GM18502 (cell line): ENCODE measurements at regions not wholly inside any gene's neighbourhood (a gene's known extent, or its start where the extent isn't known, plus 50 kb on each side); places are given as distances from the start of the nearest gene placed in this dataset.
"Not testable (repeated sequence)": the region's sequence is repeated elsewhere in the genome, so short reads cannot be mapped to it uniquely, and the experiment has no call there.

ENCODE experiments used
- ATAC-seq: cut with Tn5 transposase; IDR thresholded peaks from one replicate; pipeline ENCODE4 v1.9.1; 2021; ENCODE audit warnings: mild to moderate bottlenecking; ENCODE audit not compliant: unreplicated experiment, poor library complexity

GRCh38 chr7:81447351-81447952 lies 322.4 kb downstream of the HGF start:
- ATAC-seq: no peak

- ATAC-seq: no peak
Observed at GRCh38 chr7:81446212-81446611, 323.6 kb downstream of the HGF start.

GRCh38 chr7:81445462-81445861 lies 324.4 kb downstream of the HGF start:
- ATAC-seq: no peak

GRCh38 chr7:81441750-81442149 lies 328.1 kb downstream of the HGF start:
- no peak for ATAC-seq

- no peak for ATAC-seq
Observed at GRCh38 chr7:81439591-81439990, 330.3 kb downstream of the HGF start.

- ATAC-seq: not testable (repeated sequence)
Observed at GRCh38 chr7:81437160-81437559, 332.7 kb downstream of the HGF start.

GRCh38 chr7:81433692-81434331 lies 336.0 kb downstream of the HGF start:
- no peak for ATAC-seq

GRCh38 chr7:81433206-81433605 lies 336.6 kb downstream of the HGF start:
- no peak for ATAC-seq

- no peak for ATAC-seq
Observed at GRCh38 chr7:81430761-81431160, 339.1 kb downstream of the HGF start.

GRCh38 chr7:81430150-81430549 lies 339.7 kb downstream of the HGF start:
- no peak for ATAC-seq

GRCh38 chr7:81427461-81427860 lies 342.4 kb downstream of the HGF start:
- no peak for ATAC-seq

- no peak for ATAC-seq
Observed at GRCh38 chr7:81420526-81421226, 349.2 kb downstream of the HGF start.

GRCh38 chr7:81419731-81420130 lies 350.1 kb downstream of the HGF start:
- no peak for ATAC-seq

- ATAC-seq: no peak
Observed at GRCh38 chr7:81416659-81417058, 353.2 kb downstream of the HGF start.

GRCh38 chr7:81415181-81415580 lies 354.7 kb downstream of the HGF start:
- ATAC-seq: no peak

GRCh38 chr7:81414411-81414810 lies 355.4 kb downstream of the HGF start:
- ATAC-seq: no peak

GRCh38 chr7:81410471-81411117 lies 359.3 kb downstream of the HGF start:
- ATAC-seq: no peak

- no peak for ATAC-seq
Observed at GRCh38 chr7:81408728-81409127, 361.1 kb downstream of the HGF start.

- no peak for ATAC-seq
Observed at GRCh38 chr7:81407094-81407493, 362.8 kb downstream of the HGF start.

GRCh38 chr7:81404669-81405068 lies 365.2 kb downstream of the HGF start:
- ATAC-seq: no peak

GRCh38 chr7:81402227-81402626 lies 367.6 kb downstream of the HGF start:
- ATAC-seq: no peak
